Calu3 (cell line): ENCODE measurements at regions not wholly inside any gene's neighbourhood (a gene's known extent, or its start where the extent isn't known, plus 50 kb on each side); places are given as distances from the start of the nearest gene placed in this dataset.
A peak's percentile ranks its signal among the peaks of the same experiment; 100 is the strongest.

ENCODE experiments used
- BruUV-seq: library from RNA; stranded (reverse); fragments of 400-500 nt; replicated peaks from 2 replicates; lab custom pipeline; 2021; lab: Mats Ljungman, UMichigan
- CTCF ChIA-PET: fragments of 300-600 bp; sonication (Branson Sonifier 250); formaldehyde crosslinking; loops from one replicate; lab custom pipeline; 2022; ENCODE audit warnings: antibody characterized with exemption; lab: Charles Lee
- DNase-seq: peaks from one replicate; pipeline ENCODE4 v3.0.0; 2022
- H3K27ac Mint-ChIP-seq: one replicate; pipeline ENCODE4 v1.8.0; 2022; ENCODE audit warnings: mixed read lengths; ENCODE audit not compliant: unreplicated experiment
- H3K27me3 Mint-ChIP-seq: one replicate; pipeline ENCODE4 v1.8.0; 2022; ENCODE audit warnings: mixed read lengths; ENCODE audit not compliant: unreplicated experiment
- H3K36me3 Mint-ChIP-seq: one replicate; pipeline ENCODE4 v1.8.0; 2022; ENCODE audit warnings: mild to moderate bottlenecking, moderate library complexity, mixed read lengths; ENCODE audit not compliant: insufficient read depth, unreplicated experiment
- H3K4me1 Mint-ChIP-seq: one replicate; pipeline ENCODE4 v1.8.0; 2022; ENCODE audit warnings: mild to moderate bottlenecking, low read depth, mixed read lengths; ENCODE audit not compliant: unreplicated experiment
- H3K4me3 Mint-ChIP-seq: one replicate; pipeline ENCODE4 v1.8.0; 2022; ENCODE audit warnings: mild to moderate bottlenecking, low read depth, moderate library complexity, mixed read lengths; ENCODE audit not compliant: unreplicated experiment
- H3K9me3 Mint-ChIP-seq: one replicate; pipeline ENCODE4 v1.8.0; 2022; ENCODE audit warnings: low read depth, mixed read lengths; ENCODE audit not compliant: unreplicated experiment
- intact Hi-C: fragments of 100-400 bp; cut with micrococcal nuclease; formaldehyde crosslinking; loops from one replicate; pipeline ENCODE4 v1.10.0; 2022; ENCODE audit not compliant: unreplicated experiment
- TF ChIP-seq, protein P1 (sequence below): fragments of 200-600 bp; IDR thresholded peaks from one replicate; pipeline ENCODE4 v1.8.0; 2022; ENCODE audit warnings: antibody characterized with exemption; ENCODE audit not compliant: unreplicated experiment

DNA sequence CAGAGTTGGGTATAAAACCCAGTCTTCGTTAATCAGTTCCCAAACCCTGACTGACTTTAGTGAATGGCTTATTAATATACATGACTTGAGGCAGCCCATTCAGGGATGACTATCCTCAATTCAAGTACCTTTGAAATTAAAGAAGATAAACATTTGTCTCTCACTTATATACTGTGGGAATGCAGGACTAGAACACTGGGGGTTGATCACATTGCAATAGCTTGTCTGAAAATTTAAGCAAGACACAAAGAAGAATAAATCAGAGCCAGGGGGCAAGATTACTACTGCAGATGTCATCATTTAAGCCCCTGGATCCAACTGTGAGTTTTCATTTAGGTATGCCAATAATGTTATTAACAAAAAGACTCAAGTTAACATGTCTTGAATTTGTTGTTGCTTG, 647.7 kb downstream of the ZPLD1 start:
- TF ChIP-seq, protein P1, sequence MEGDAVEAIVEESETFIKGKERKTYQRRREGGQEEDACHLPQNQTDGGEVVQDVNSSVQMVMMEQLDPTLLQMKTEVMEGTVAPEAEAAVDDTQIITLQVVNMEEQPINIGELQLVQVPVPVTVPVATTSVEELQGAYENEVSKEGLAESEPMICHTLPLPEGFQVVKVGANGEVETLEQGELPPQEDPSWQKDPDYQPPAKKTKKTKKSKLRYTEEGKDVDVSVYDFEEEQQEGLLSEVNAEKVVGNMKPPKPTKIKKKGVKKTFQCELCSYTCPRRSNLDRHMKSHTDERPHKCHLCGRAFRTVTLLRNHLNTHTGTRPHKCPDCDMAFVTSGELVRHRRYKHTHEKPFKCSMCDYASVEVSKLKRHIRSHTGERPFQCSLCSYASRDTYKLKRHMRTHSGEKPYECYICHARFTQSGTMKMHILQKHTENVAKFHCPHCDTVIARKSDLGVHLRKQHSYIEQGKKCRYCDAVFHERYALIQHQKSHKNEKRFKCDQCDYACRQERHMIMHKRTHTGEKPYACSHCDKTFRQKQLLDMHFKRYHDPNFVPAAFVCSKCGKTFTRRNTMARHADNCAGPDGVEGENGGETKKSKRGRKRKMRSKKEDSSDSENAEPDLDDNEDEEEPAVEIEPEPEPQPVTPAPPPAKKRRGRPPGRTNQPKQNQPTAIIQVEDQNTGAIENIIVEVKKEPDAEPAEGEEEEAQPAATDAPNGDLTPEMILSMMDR, result no peak
- Mint-ChIP-seq H3K9me3 (no peaks in the 10 kb centered on the region), H3K4me3 (no peak overlapping the region), H3K36me3 (peaks cover 4% of the 10 kb centered on the region), H3K4me1 (peaks cover 62% of the 10 kb centered on the region), H3K27ac (no peak overlapping the region), H3K27me3 (no peaks in the 10 kb centered on the region)
- CTCF ChIA-PET, result interaction anchor here (0.6 kb wide), 1 partner anchor 18 kb away, joined by 4 read pairs; no protein-coding TSS in a partner anchor
- BruUV-seq, result no TSS peak
- intact Hi-C loops, result no loop called here
- no peak for DNase-seq

DNA sequence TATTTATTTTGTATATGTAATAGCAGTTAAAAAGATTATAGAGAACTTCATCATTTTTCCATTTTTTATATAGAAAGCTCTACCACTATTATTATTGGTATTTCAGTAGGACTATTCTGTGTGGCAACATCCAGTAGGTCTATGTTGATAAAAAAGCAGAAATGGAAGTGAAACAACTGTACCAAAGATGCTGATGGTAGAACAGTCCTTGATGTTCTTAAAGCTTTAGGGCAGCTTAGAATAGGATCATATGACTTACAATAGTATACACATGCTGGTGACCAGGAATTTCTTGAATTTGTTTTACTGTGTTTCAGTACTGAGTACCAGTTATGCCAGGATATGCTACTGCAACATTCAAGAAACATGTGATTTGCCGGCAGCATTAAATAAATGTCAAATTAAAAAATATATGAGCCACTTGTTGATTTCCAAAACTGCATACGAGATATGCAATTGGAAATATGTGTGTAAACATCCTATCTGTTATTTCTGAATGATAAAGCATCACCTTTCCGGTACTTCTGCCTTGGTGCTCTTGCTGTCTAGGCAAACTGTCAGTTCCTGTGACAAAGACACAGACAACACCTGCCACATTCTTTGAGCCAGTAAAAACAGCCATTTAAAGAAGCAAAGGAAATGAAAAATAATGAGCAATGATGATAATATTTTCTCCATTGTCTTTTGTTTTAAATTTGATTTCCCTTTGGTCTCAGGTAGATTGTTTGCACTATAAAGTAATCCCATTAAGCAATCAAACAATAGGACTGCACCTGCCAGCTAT, 649.2 kb downstream of the ZPLD1 start:
- DNase-seq, result no peak
- TF ChIP-seq, protein P1, result no peak
- CTCF ChIA-PET, result no interaction called here
- H3K9me3 Mint-ChIP-seq, result no peaks in the 10 kb centered on the region
- H3K27me3 Mint-ChIP-seq, result no peaks in the 10 kb centered on the region
- H3K27ac Mint-ChIP-seq, result no peak overlapping the region
- no TSS peak for BruUV-seq
- peaks cover 4% of the 10 kb centered on the region for H3K36me3 Mint-ChIP-seq
- no peak overlapping the region for H3K4me3 Mint-ChIP-seq
- intact Hi-C loops, result loop anchor here (2.0 kb wide), 1 partner anchor 25 kb away; no protein-coding TSS in a partner anchor
- peaks cover 61% of the 10 kb centered on the region for H3K4me1 Mint-ChIP-seq

DNA sequence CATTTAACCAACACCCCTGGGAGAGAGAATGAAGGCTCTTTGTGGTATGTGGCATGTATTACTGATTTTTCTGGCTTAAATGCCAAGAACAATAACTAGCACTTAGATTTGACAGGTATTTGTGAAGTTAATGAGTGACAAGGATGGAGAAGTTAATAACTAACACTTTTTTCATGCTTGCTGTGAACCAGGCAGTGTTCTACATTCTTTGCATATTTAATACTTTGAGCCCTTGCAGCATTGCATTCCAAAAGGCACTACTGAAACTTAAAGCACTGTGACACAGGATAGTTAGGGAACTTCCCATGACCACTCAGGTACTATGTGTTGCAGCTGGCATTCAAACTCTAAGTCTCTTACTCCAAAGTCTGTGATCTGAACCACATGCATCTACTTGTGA, 650.6 kb downstream of the ZPLD1 start:
- intact Hi-C loops, result loop anchor here (2.0 kb wide), 1 partner anchor 27 kb away; no protein-coding TSS in a partner anchor
- peaks cover 54% of the 10 kb centered on the region for H3K4me1 Mint-ChIP-seq
- no peaks in the 10 kb centered on the region for H3K9me3 Mint-ChIP-seq
- DNase-seq, result peak; percentile 45
- peaks cover 4% of the 10 kb centered on the region for H3K36me3 Mint-ChIP-seq
- H3K27ac Mint-ChIP-seq, result peak overlapping the region; percentile 56
- peak overlapping the region; percentile 20 for H3K4me3 Mint-ChIP-seq
- no peaks in the 10 kb centered on the region for H3K27me3 Mint-ChIP-seq
- TF ChIP-seq, protein P1, result no peak
- CTCF ChIA-PET, result interaction anchor here (0.8 to 0.9 kb wide), 2 partner anchors 10 to 42 kb away, joined by 3 read pairs; no protein-coding TSS in a partner anchor
- no TSS peak for BruUV-seq

- no peaks in the 10 kb centered on the region for H3K27me3 Mint-ChIP-seq
- no peak for DNase-seq
- no peaks in the 10 kb centered on the region for H3K9me3 Mint-ChIP-seq
- peaks cover 36% of the 10 kb centered on the region for H3K4me1 Mint-ChIP-seq
- peaks cover 4% of the 10 kb centered on the region for H3K36me3 Mint-ChIP-seq
- CTCF ChIA-PET, result no interaction called here
- TF ChIP-seq, protein P1, result no peak
- intact Hi-C loops, result no loop called here
- BruUV-seq, result no TSS peak
- H3K4me3 Mint-ChIP-seq, result no peak overlapping the region
- no peak overlapping the region for H3K27ac Mint-ChIP-seq
Observed at GRCh38 chr3:103089758-103090157, 654.9 kb downstream of the ZPLD1 start.
